ENCODE measurements at regions not wholly inside any gene's neighbourhood (a gene's known extent, or its start where the extent isn't known, plus 50 kb on each side); places are given as distances from the start of the nearest gene placed in this dataset.

DNA sequence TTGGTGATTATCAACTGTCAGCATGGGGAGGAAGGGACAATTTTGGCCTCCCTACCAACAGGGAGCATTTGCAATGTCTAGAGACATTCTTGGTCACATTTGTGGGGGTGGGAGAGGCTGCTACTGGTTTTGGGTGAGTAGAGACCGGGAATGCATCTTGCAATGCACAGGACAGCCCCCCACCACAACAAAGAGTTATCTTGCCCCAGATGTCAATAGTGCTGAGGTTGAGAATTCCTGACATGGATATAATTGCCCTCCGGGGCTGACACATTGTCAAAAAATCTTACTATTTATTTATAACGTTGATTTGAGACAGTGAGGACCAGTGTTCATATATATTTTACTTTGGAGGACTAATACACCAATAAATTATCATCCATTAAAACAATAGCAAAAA lies 316.1 kb downstream of the PSAT1 start:
- no peak for TF ChIP-seq FOS (IDR thresholded peaks at IDR 0.05; ENCODE audit: borderline replicate concordance, insufficient read depth, low read length)
- TF ChIP-seq, protein P1, sequence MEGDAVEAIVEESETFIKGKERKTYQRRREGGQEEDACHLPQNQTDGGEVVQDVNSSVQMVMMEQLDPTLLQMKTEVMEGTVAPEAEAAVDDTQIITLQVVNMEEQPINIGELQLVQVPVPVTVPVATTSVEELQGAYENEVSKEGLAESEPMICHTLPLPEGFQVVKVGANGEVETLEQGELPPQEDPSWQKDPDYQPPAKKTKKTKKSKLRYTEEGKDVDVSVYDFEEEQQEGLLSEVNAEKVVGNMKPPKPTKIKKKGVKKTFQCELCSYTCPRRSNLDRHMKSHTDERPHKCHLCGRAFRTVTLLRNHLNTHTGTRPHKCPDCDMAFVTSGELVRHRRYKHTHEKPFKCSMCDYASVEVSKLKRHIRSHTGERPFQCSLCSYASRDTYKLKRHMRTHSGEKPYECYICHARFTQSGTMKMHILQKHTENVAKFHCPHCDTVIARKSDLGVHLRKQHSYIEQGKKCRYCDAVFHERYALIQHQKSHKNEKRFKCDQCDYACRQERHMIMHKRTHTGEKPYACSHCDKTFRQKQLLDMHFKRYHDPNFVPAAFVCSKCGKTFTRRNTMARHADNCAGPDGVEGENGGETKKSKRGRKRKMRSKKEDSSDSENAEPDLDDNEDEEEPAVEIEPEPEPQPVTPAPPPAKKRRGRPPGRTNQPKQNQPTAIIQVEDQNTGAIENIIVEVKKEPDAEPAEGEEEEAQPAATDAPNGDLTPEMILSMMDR (IDR thresholded peaks at IDR 0.05; ENCODE audit: extremely low read depth in 1 of 2, insufficient read depth in 1 of 2, low read depth in 1 of 2, low read length in 2 of 2), result no peak
- no peak for TF ChIP-seq EZH2 (IDR thresholded peaks at IDR 0.05; ENCODE audit: borderline replicate concordance, low read depth, low read length, severe bottlenecking)
- TF ChIP-seq POLR2A (IDR thresholded peaks at IDR 0.05; ENCODE audit: low read depth, low read length), result no peak
- TF ChIP-seq POLR2AphosphoS5 (IDR thresholded peaks at IDR 0.05; ENCODE audit: insufficient read depth, low read depth, low read length), result no peak
- TF ChIP-seq GATA2 (IDR thresholded peaks at IDR 0.05; ENCODE audit: insufficient read depth, insufficient read length, low read depth, low read length), result no peak
